ENCODE measurements at regions not wholly inside any gene's neighbourhood (a gene's known extent, or its start where the extent isn't known, plus 50 kb on each side); places are given as distances from the start of the nearest gene placed in this dataset.

DNA sequence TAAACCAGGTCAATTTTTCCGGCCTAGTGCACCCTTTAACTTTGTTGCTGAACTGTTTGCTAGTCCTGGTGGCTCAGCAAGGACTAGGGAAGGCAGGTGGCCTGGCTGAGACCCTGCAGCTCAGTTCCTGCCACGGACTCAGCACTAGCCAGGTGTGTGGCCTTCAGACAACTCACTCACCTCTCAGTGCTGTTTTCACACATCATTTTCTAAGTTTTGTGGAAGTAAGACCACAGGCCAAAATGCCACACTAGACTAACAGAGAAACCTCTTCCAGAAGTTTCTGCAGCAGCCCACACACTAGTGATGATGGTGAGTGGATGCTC is 65.9 kb upstream of the SLC1A4 start:
- TF ChIP-seq, protein P1, sequence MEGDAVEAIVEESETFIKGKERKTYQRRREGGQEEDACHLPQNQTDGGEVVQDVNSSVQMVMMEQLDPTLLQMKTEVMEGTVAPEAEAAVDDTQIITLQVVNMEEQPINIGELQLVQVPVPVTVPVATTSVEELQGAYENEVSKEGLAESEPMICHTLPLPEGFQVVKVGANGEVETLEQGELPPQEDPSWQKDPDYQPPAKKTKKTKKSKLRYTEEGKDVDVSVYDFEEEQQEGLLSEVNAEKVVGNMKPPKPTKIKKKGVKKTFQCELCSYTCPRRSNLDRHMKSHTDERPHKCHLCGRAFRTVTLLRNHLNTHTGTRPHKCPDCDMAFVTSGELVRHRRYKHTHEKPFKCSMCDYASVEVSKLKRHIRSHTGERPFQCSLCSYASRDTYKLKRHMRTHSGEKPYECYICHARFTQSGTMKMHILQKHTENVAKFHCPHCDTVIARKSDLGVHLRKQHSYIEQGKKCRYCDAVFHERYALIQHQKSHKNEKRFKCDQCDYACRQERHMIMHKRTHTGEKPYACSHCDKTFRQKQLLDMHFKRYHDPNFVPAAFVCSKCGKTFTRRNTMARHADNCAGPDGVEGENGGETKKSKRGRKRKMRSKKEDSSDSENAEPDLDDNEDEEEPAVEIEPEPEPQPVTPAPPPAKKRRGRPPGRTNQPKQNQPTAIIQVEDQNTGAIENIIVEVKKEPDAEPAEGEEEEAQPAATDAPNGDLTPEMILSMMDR (IDR thresholded peaks at IDR 0.05; ENCODE audit: low read depth, low read length), result no peak
- TF ChIP-seq EZH2phosphoT487 (IDR thresholded peaks at IDR 0.05; ENCODE audit: low read depth), result no peak
